PC-3 (cell line): ENCODE measurements at regions not wholly inside any gene's neighbourhood (a gene's known extent, or its start where the extent isn't known, plus 50 kb on each side); places are given as distances from the start of the nearest gene placed in this dataset.

Experiments used
- ATAC-seq: fragments of 200-7000 bp; cut with Tn5 transposase; 2 replicates; pipeline ENCODE4 v1.9.1; 2020; ENCODE audit warnings: mild to moderate bottlenecking, moderate library complexity
- BruUV-seq: library from RNA; stranded (reverse); fragments of 400-500 nt; replicated peaks from 2 replicates; lab custom pipeline; 2021; lab: Mats Ljungman, UMichigan
- CTCF ChIA-PET: fragments of 300-600 bp; sonication (Branson Sonifier 250); formaldehyde crosslinking; loops from one replicate; lab custom pipeline; 2022; ENCODE audit warnings: antibody characterized with exemption; lab: Charles Lee
- POLR2A ChIA-PET: fragments of 300-600 bp; sonication (Branson Sonifier 250); formaldehyde crosslinking; loops from one replicate; lab custom pipeline; 2022; ENCODE audit warnings: antibody characterized with exemption; ENCODE audit not compliant: unreplicated experiment; lab: Charles Lee
- DNase-seq: peaks from one replicate; pipeline ENCODE4 v3.0.0-alpha.2; 2015
- H2AFZ ChIP-seq: fragments of 300-600 bp; sonication (generic); 2 replicates; pipeline ENCODE4 v1.6.0; 2016; ENCODE audit warnings: antibody characterized with exemption, low read length
- H3F3A ChIP-seq: fragments of 300-600 bp; sonication (generic); one replicate; pipeline ENCODE4 v1.6.0; 2017; ENCODE audit warnings: antibody characterized with exemption, low read length, control low read depth, mild to moderate bottlenecking; ENCODE audit not compliant: unreplicated experiment
- H3K27ac ChIP-seq: fragments of 300-600 bp; sonication (generic); 2 replicates; pipeline ENCODE4 v1.5.1; 2016; ENCODE audit warnings: mild to moderate bottlenecking, low read length
- H3K27me3 ChIP-seq: fragments of 300-600 bp; sonication (generic); 2 replicates; pipeline ENCODE4 v1.6.1; 2016; ENCODE audit warnings: low read length, mixed read lengths
- H3K36me3 ChIP-seq: fragments of 300-600 bp; sonication (generic); 2 replicates; pipeline ENCODE4 v1.6.1; 2016; ENCODE audit warnings: low read depth, mixed run types, low read length, mixed read lengths
- H3K4me1 ChIP-seq: fragments of 300-600 bp; sonication (generic); 2 replicates; pipeline ENCODE4 v1.5.1; 2016; ENCODE audit warnings: low read length; ENCODE audit not compliant: insufficient read depth
- H3K4me2 ChIP-seq: fragments of 300-600 bp; sonication (generic); 2 replicates; pipeline ENCODE4 v1.6.0; 2016; ENCODE audit warnings: low read length
- H3K4me3 ChIP-seq: fragments of 300-600 bp; sonication (generic); 2 replicates; pipeline ENCODE4 v1.5.1; 2016; ENCODE audit warnings: mild to moderate bottlenecking, low read length, mixed read lengths
- H3K79me2 ChIP-seq: fragments of 300-600 bp; sonication (generic); 2 replicates; pipeline ENCODE4 v1.6.1; 2017; ENCODE audit warnings: low read length, mixed read lengths
- H3K9ac ChIP-seq: fragments of 300-600 bp; sonication (generic); 2 replicates; pipeline ENCODE4 v1.6.0; 2016; ENCODE audit warnings: mild to moderate bottlenecking, low read length
- H3K9me2 ChIP-seq: fragments of 300-600 bp; sonication (generic); replicated peaks from 2 replicates; pipeline ENCODE4 v1.6.1; 2016; ENCODE audit warnings: mixed run types, low read length, mixed read lengths
- H3K9me3 ChIP-seq: fragments of 300-600 bp; sonication (generic); 2 replicates; pipeline ENCODE4 v1.6.1; 2016; ENCODE audit warnings: low read length, mixed read lengths
- H4K20me1 ChIP-seq: fragments of 300-600 bp; sonication (generic); 2 replicates; pipeline ENCODE4 v1.6.1; 2016; ENCODE audit warnings: low read length, mixed read lengths
- CTCF ChIP-seq: fragments of 300-600 bp; sonication (generic); conservative IDR thresholded peaks from 2 replicates; pipeline ENCODE4 v1.5.1; 2017; ENCODE audit warnings: antibody characterized with exemption, low read depth, mild to moderate bottlenecking, low read length
- EZH2 ChIP-seq: fragments of 300-600 bp; sonication (generic); IDR thresholded peaks from one replicate; pipeline ENCODE4 v1.6.1; 2017; ENCODE audit warnings: antibody characterized with exemption, mild to moderate bottlenecking, low read length; ENCODE audit not compliant: unreplicated experiment
- EZH2phosphoT487 ChIP-seq: fragments of 300-600 bp; sonication (generic); IDR thresholded peaks from 2 replicates; pipeline ENCODE4 v1.6.1; 2018; ENCODE audit warnings: mild to moderate bottlenecking, antibody characterized with exemption, low read length, borderline replicate concordance
- intact Hi-C: fragments of 100-400 bp; cut with micrococcal nuclease; formaldehyde crosslinking; loops from 2 replicates; pipeline ENCODE4 v1.9.0; 2023

GRCh38 chr1:242710286-242710685 is 185.8 kb upstream of the PLD5 start:
- ChIA-PET CTCF (no interaction called here), POLR2A (no interaction called here)
- TF ChIP-seq CTCF (no peak), EZH2 (no peak)
- Histone ChIP-seq H3K36me3 (no peaks in the 10 kb centered on the region), H2AFZ (no peak overlapping the region), H3K4me2 (no peak overlapping the region), H3K9ac (no peak overlapping the region), H3K9me3 (no peaks in the 10 kb centered on the region), H3F3A (no peaks in the 10 kb centered on the region), H3K27me3 (peaks cover 38% of the 10 kb centered on the region), H3K79me2 (no peaks in the 10 kb centered on the region), H3K4me1 (no peaks in the 10 kb centered on the region), H3K27ac (no peak overlapping the region), H4K20me1 (no peaks in the 10 kb centered on the region), H3K9me2 (no peaks in the 10 kb centered on the region), H3K4me3 (no peak overlapping the region)
- no TSS peak for BruUV-seq
- DNase-seq: no peak
- intact Hi-C loops: no loop called here
- no peak for ATAC-seq

GRCh38 chr1:242703467-242703866 is 179.0 kb upstream of the PLD5 start:
- ATAC-seq (no peak), DNase-seq (no peak)
- H3K4me1 ChIP-seq: no peaks in the 10 kb centered on the region
- H4K20me1 ChIP-seq: no peaks in the 10 kb centered on the region
- no peaks in the 10 kb centered on the region for H3K9me3 ChIP-seq
- no peak overlapping the region for H3K27ac ChIP-seq
- H3K9me2 ChIP-seq: no peaks in the 10 kb centered on the region
- intact Hi-C loops: no loop called here
- BruUV-seq: no TSS peak
- H3K36me3 ChIP-seq: no peaks in the 10 kb centered on the region
- no peak overlapping the region for H2AFZ ChIP-seq
- no peaks in the 10 kb centered on the region for H3K79me2 ChIP-seq
- H3K4me2 ChIP-seq: no peak overlapping the region
- no peak overlapping the region for H3K4me3 ChIP-seq
- H3F3A ChIP-seq: no peaks in the 10 kb centered on the region
- peaks cover 48% of the 10 kb centered on the region for H3K27me3 ChIP-seq
- H3K9ac ChIP-seq: no peak overlapping the region
- ChIA-PET CTCF (no interaction called here), POLR2A (no interaction called here)
- no peak for TF ChIP-seq EZH2
- no peak for TF ChIP-seq EZH2phosphoT487
- no peak for TF ChIP-seq CTCF

GRCh38 chr1:242692988-242693387 is 168.5 kb upstream of the PLD5 start:
- H3K4me1 ChIP-seq: no peaks in the 10 kb centered on the region
- no peaks in the 10 kb centered on the region for H3F3A ChIP-seq
- no peaks in the 10 kb centered on the region for H3K9me2 ChIP-seq
- no peak overlapping the region for H2AFZ ChIP-seq
- ChIA-PET POLR2A (no interaction called here), CTCF (no interaction called here)
- no peaks in the 10 kb centered on the region for H3K9me3 ChIP-seq
- H3K9ac ChIP-seq: no peak overlapping the region
- intact Hi-C loops: no loop called here
- no peak overlapping the region for H3K4me2 ChIP-seq
- peaks cover 33% of the 10 kb centered on the region for H3K27me3 ChIP-seq
- no peaks in the 10 kb centered on the region for H3K36me3 ChIP-seq
- no peaks in the 10 kb centered on the region for H4K20me1 ChIP-seq
- no peak overlapping the region for H3K27ac ChIP-seq
- BruUV-seq: no TSS peak
- ATAC-seq: no peak
- no peak for TF ChIP-seq EZH2
- DNase-seq: no peak
- H3K4me3 ChIP-seq: no peak overlapping the region
- H3K79me2 ChIP-seq: no peaks in the 10 kb centered on the region
